Mesothelial cell of epicardium (in vitro differentiated cells): ENCODE measurements at regions not wholly inside any gene's neighbourhood (a gene's known extent, or its start where the extent isn't known, plus 50 kb on each side); places are given as distances from the start of the nearest gene placed in this dataset.

Experiments used
- DNase-seq, 2 experiments: peaks; one replicate each; pipeline ENCODE4 v3.0.0; 2021; ENCODE audit warnings: low spot score in 2 of 2; ENCODE audit not compliant: unreplicated experiment in 2 of 2
- H3K27ac Mint-ChIP-seq: 2 replicates; pipeline ENCODE4 v1.8.0; 2021; ENCODE audit warnings: mixed read lengths
- H3K27me3 Mint-ChIP-seq: 2 replicates; pipeline ENCODE4 v1.8.0; 2021; ENCODE audit warnings: low read depth, mixed read lengths
- H3K36me3 Mint-ChIP-seq: 2 replicates; pipeline ENCODE4 v1.8.0; 2021; ENCODE audit warnings: mixed read lengths
- H3K4me1 Mint-ChIP-seq: 2 replicates; pipeline ENCODE4 v1.8.0; 2021; ENCODE audit warnings: mixed read lengths
- H3K4me3 Mint-ChIP-seq: 2 replicates; pipeline ENCODE4 v1.8.0; 2021; ENCODE audit warnings: mild to moderate bottlenecking, moderate library complexity, mixed read lengths
- H3K9me3 Mint-ChIP-seq: 2 replicates; pipeline ENCODE4 v1.8.0; 2021; ENCODE audit warnings: mixed read lengths
- TF ChIP-seq, protein P1 (sequence below): fragments of 200-600 bp; sonication (generic); IDR thresholded peaks from one replicate; pipeline ENCODE4 v1.5.0; 2021; ENCODE audit warnings: antibody characterized with exemption; ENCODE audit not compliant: unreplicated experiment

DNA sequence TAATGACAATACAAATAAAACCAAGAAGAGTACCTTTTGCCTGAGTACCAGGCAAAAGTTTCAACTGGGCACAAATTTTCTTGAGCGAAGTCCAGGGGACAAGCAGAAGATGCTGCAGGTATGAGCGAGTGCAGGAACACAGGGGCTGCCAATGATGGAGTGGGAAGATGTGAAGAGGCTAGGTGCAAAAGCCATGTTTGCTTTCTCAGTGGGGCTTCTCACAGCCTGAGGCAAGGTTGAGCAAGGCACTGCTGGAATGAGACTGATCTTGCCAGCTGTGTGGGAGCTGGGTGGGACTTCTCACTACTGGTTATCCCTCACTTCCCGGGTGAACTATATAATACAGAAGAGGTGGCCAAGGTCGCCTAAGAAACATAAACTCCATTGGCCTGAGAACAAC, 1200.7 kb downstream of the SLITRK1 start:
- peaks cover 27% of the 10 kb centered on the region for H3K9me3 Mint-ChIP-seq
- no peak overlapping the region for H3K27ac Mint-ChIP-seq
- no peaks in the 10 kb centered on the region for H3K27me3 Mint-ChIP-seq
- no peak overlapping the region for H3K4me3 Mint-ChIP-seq
- no peaks in the 10 kb centered on the region for H3K4me1 Mint-ChIP-seq
- no peak for DNase-seq
- TF ChIP-seq, protein P1, sequence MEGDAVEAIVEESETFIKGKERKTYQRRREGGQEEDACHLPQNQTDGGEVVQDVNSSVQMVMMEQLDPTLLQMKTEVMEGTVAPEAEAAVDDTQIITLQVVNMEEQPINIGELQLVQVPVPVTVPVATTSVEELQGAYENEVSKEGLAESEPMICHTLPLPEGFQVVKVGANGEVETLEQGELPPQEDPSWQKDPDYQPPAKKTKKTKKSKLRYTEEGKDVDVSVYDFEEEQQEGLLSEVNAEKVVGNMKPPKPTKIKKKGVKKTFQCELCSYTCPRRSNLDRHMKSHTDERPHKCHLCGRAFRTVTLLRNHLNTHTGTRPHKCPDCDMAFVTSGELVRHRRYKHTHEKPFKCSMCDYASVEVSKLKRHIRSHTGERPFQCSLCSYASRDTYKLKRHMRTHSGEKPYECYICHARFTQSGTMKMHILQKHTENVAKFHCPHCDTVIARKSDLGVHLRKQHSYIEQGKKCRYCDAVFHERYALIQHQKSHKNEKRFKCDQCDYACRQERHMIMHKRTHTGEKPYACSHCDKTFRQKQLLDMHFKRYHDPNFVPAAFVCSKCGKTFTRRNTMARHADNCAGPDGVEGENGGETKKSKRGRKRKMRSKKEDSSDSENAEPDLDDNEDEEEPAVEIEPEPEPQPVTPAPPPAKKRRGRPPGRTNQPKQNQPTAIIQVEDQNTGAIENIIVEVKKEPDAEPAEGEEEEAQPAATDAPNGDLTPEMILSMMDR, result no peak
- H3K36me3 Mint-ChIP-seq, result no peaks in the 10 kb centered on the region

DNA sequence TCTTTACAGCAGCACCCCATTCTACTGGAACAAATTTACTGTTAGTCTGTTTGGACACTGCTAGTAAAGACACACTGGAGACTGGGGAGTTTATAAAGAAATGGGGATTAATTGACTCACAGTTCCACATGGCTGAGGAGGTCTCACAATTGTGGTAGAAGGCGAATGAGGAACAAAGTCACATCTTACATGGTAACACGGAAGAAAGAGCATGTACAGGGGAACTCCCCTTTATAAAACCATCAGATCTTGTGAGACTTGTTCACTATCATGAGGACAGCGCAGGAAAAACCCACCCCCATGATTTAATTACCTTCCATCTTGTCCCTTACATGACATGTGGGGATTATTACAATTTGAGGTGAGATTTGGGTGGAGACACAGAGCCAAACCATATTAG, 1204.2 kb downstream of the SLITRK1 start:
- no peaks in the 10 kb centered on the region for H3K27me3 Mint-ChIP-seq
- peaks cover 29% of the 10 kb centered on the region for H3K9me3 Mint-ChIP-seq
- H3K4me3 Mint-ChIP-seq, result no peak overlapping the region
- H3K27ac Mint-ChIP-seq, result no peak overlapping the region
- TF ChIP-seq, protein P1, result no peak
- H3K36me3 Mint-ChIP-seq, result no peaks in the 10 kb centered on the region
- DNase-seq, result no peak
- H3K4me1 Mint-ChIP-seq, result no peaks in the 10 kb centered on the region

DNA sequence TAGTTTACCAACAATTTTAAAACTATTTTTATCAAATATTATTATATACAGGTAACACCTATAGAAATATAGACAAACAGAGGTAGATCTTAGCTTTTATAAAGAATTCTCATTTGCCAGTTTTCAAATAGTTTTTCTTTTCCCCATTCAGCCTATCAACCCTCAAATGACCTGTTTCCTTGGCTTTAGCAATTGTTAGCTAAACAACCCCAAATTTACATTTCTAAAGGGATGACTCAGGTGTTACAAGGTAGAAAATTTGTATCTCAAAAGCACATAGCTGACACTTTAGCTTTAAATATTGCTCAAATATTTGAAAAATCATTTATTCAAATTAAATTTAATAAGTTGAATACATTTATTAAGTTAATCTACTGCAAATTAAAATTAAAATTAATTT, 1207.2 kb downstream of the SLITRK1 start:
- no peaks in the 10 kb centered on the region for H3K27me3 Mint-ChIP-seq
- H3K9me3 Mint-ChIP-seq, result peaks cover 24% of the 10 kb centered on the region
- H3K4me3 Mint-ChIP-seq, result no peak overlapping the region
- TF ChIP-seq, protein P1, result no peak
- no peak overlapping the region for H3K27ac Mint-ChIP-seq
- no peak for DNase-seq
- H3K4me1 Mint-ChIP-seq, result no peaks in the 10 kb centered on the region
- H3K36me3 Mint-ChIP-seq, result no peaks in the 10 kb centered on the region

DNA sequence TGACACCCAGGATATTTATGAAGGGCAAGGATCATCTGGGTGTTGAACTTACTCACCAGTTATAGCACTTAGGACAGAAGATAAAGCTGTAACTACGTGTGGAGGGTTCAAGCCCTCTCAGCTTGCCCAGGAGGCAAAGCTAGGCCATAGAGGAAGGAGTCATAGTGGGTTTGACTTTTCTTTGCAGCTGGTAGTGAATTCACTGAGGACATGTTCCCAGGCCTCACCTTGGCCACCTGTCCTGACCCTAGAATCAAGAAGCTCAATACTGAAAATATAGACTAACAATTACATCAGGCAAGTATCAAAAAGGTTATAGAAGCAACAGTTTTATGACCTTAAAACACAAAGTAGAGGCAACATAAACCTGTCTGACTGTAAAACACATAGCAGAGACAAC, 1207.7 kb downstream of the SLITRK1 start:
- no peaks in the 10 kb centered on the region for H3K27me3 Mint-ChIP-seq
- H3K36me3 Mint-ChIP-seq, result no peaks in the 10 kb centered on the region
- TF ChIP-seq, protein P1, result no peak
- DNase-seq, result no peak
- peaks cover 24% of the 10 kb centered on the region for H3K9me3 Mint-ChIP-seq
- no peaks in the 10 kb centered on the region for H3K4me1 Mint-ChIP-seq
- no peak overlapping the region for H3K4me3 Mint-ChIP-seq
- no peak overlapping the region for H3K27ac Mint-ChIP-seq

DNA sequence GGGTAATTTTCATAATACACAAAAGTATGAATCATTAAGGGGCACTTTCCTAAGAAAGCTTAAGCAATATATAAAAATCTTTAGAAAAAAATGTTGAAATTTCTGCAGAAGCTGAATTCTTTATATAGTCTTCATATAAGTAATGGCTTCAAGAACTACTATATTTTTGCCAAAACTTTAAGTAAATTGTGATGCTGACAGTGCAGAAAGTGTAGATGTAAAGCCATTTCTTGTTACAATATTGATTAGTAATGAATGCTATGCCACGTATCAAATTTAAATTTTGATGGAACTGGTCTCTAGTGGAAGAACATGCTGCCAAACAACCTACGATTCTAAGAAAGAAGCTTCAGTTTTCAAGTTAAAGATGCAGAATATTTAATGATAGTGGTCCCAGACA, 1210.0 kb downstream of the SLITRK1 start:
- no peaks in the 10 kb centered on the region for H3K4me1 Mint-ChIP-seq
- no peak overlapping the region for H3K4me3 Mint-ChIP-seq
- H3K36me3 Mint-ChIP-seq, result no peaks in the 10 kb centered on the region
- no peak for DNase-seq
- no peak overlapping the region for H3K27ac Mint-ChIP-seq
- peaks cover 21% of the 10 kb centered on the region for H3K9me3 Mint-ChIP-seq
- TF ChIP-seq, protein P1, result no peak
- H3K27me3 Mint-ChIP-seq, result no peaks in the 10 kb centered on the region

DNA sequence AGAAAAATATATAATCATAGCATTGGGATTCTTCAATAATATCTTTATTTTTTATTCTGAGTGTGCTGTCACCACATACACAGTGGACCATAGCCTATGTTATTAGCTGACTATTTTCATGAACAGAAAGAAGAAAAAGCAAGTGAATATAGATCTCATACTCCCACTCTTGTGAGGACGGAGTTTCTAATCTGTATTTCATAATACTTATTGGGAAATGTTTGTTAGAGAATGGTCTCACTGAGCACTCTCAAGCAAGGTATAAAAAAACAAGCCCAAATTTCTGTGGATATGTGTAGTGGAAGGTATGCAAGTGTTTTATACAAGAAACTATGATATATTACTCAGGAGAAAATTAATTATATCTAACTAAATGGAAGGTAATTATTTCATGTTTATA, 1218.1 kb downstream of the SLITRK1 start:
- H3K27me3 Mint-ChIP-seq, result no peaks in the 10 kb centered on the region
- H3K4me1 Mint-ChIP-seq, result peaks cover 2% of the 10 kb centered on the region
- no peaks in the 10 kb centered on the region for H3K36me3 Mint-ChIP-seq
- no peak overlapping the region for H3K27ac Mint-ChIP-seq
- DNase-seq, result no peak
- no peak overlapping the region for H3K4me3 Mint-ChIP-seq
- TF ChIP-seq, protein P1, result no peak
- peaks cover 10% of the 10 kb centered on the region for H3K9me3 Mint-ChIP-seq
